Naive thymus-derived CD8-positive, alpha-beta T cell (primary cell): ENCODE measurements at regions not wholly inside any gene's neighbourhood (a gene's known extent, or its start where the extent isn't known, plus 50 kb on each side); places are given as distances from the start of the nearest gene placed in this dataset.

Experiments used
- ATAC-seq, 2 donors: fragments of 150-1000 bp; cut with Tn5 transposase in 1 of 2; sonication (Bioruptor Pico), chemical (Tn5 transposase) in 1 of 2; 1 replicate in 1 of 2; 2 replicates in 1 of 2; pipeline ENCODE4 v1.10.0; 2021; ENCODE audit warnings: mild to moderate bottlenecking in 2 of 2, moderate library complexity in 2 of 2
- POLR2A ChIA-PET: fragments of 350-600 bp; sonication (Branson Sonifier 250); formaldehyde crosslinking; loops from one replicate; lab custom pipeline; 2021; ENCODE audit warnings: antibody characterized with exemption; lab: Charles Lee
- DNase-seq, 10 donors: peaks; one replicate each; pipeline versions ENCODE4 v3.0.0 to v3.0.0-alpha.2; 2020 to 2022
- H3K27ac Mint-ChIP-seq, 10 donors: one replicate each; pipeline ENCODE4 v1.8.0; 2020 to 2022; ENCODE audit warnings: mild to moderate bottlenecking in 10 of 10, mixed read lengths in 10 of 10, moderate library complexity in 4 of 10, inconsistent platforms in 1 of 10
- H3K27me3 Mint-ChIP-seq, 5 donors: one replicate each; pipeline ENCODE4 v1.8.0; 2021 to 2022; ENCODE audit warnings: mixed read lengths in 5 of 5
- H3K36me3 Mint-ChIP-seq, 3 donors: one replicate each; pipeline ENCODE4 v1.8.0; 2020 to 2022; ENCODE audit warnings: mixed read lengths in 3 of 3, mild to moderate bottlenecking in 2 of 3, inconsistent platforms in 1 of 3
- H3K4me1 Mint-ChIP-seq, 4 donors: one replicate each; pipeline ENCODE4 v1.8.0; 2021 to 2022; ENCODE audit warnings: mixed read lengths in 4 of 4
- H3K4me3 Mint-ChIP-seq, 10 donors: one replicate each; pipeline ENCODE4 v1.8.0; 2020 to 2022; ENCODE audit warnings: mild to moderate bottlenecking in 10 of 10, mixed read lengths in 10 of 10, moderate library complexity in 6 of 10, inconsistent platforms in 1 of 10
- H3K9me3 Mint-ChIP-seq, 9 donors: one replicate each; pipeline ENCODE4 v1.8.0; 2020 to 2022; ENCODE audit warnings: mixed read lengths in 9 of 9, mild to moderate bottlenecking in 3 of 9, inconsistent platforms in 1 of 9, moderate library complexity in 1 of 9

DNA sequence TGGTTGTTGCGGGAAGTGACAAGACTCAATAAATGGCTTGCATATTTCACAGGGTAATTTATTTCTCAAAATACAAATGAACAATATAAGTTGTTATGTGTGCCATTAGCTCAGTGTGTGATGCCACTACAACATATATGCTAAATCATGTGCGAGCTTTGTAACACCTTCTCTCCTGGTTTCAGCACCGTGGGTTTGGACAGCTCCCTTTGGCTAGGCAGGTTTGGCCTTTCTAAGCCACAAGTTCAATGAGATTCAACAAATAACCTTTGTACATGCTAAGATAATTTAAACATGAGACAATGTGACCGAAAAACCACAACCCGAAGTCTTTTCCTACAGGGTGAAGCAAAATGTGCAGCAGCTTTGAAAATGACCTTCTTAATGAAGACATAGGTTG, 563.9 kb downstream of the TMEM114 start:
- Mint-ChIP-seq H3K4me1 (no peaks in the 10 kb centered on the region), H3K27me3 (peaks cover 0 to 2% (median 0%) of the 10 kb centered on the region in 5 donors), H3K36me3 (no peaks in the 10 kb centered on the region), H3K4me3 (no peak overlapping the region), H3K9me3 (peaks cover 0 to 26% (median 12%) of the 10 kb centered on the region in 9 donors), H3K27ac (no peak overlapping the region)
- ATAC-seq (no peak), DNase-seq (no peak)
- POLR2A ChIA-PET = no interaction called here

GRCh38 chr16:8023326-8023725, 567.0 kb downstream of the TMEM114 start:
- Mint-ChIP-seq H3K4me1 (no peaks in the 10 kb centered on the region), H3K36me3 (no peaks in the 10 kb centered on the region), H3K4me3 (no peak overlapping the region), H3K9me3 (peaks cover 0 to 28% (median 12%) of the 10 kb centered on the region in 9 donors), H3K27ac (no peak overlapping the region), H3K27me3 (peaks cover 0 to 2% (median 0%) of the 10 kb centered on the region in 5 donors)
- ATAC-seq (no peak), DNase-seq (no peak)
- POLR2A ChIA-PET = no interaction called here

- Mint-ChIP-seq H3K27ac (no peak overlapping the region), H3K9me3 (peaks cover 2 to 46% (median 10%) of the 10 kb centered on the region in 9 donors), H3K27me3 (no peaks in the 10 kb centered on the region), H3K4me3 (no peak overlapping the region), H3K36me3 (peaks cover 0 to 12% (median 0%) of the 10 kb centered on the region in 3 donors), H3K4me1 (no peaks in the 10 kb centered on the region)
- POLR2A ChIA-PET = no interaction called here
- no peak for DNase-seq
- no peak for ATAC-seq
These were observed 585.0 kb downstream of the TMEM114 start for GRCh38 chr16:8005096-8005860.

DNA sequence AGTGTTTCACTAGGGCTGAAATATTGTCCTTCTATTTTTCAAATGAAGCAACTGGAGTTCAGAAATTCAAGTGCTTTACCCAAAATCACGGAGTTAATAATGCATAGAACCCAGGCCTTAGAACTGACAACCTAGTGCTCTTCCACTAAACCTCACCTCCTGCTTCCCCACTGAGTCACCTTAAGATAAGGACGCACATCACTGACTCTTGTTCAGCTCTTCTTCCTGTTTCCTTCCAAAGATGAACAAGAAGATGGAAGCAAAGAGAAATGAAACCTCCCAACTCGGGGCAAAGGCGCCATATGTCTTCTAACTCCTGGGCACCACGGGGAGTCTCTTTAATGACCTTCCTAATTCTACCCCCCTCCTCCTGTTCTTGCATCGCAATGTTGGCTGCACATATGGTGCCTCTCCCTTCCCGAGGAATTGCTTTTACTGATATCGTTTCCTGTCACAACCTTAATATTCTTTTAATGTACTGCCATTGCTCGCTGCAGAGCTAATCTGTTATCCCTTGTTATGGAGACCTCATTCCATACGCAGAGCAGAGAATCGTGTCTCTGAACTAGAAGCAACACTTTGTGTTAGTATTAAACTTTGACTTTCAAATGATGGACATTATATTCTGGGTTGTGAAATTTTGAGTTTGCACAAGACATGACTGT, 591.4 kb downstream of the TMEM114 start:
- Mint-ChIP-seq H3K9me3 (peaks cover 7 to 52% (median 18%) of the 10 kb centered on the region in 9 donors), H3K27me3 (peaks cover 0 to 3% (median 0%) of the 10 kb centered on the region in 5 donors), H3K36me3 (peaks cover 0 to 8% (median 0%) of the 10 kb centered on the region in 3 donors), H3K4me3 (no peak overlapping the region), H3K27ac (no peak overlapping the region), H3K4me1 (no peaks in the 10 kb centered on the region)
- DNase-seq (no peak), ATAC-seq (no peak)
- POLR2A ChIA-PET = no interaction called here

DNA sequence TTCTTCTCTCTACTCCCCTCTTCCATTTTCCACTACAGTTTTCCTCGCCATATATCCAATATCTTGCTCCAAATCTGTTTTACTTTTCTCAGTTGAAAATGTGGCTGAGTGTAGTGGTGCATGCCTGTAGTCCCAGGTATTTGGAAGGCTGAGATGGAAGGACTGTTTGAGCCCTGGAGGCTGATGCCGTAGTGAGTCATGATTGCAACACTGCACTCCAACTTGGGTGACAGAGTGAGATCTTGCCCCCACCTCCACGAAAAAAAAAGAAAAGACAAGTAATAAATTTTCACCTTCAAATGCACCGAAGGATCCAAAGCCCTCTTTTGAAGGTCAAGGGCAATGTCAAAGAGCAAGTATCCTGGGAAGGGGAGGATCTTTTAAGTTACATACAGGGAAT, 592.3 kb downstream of the TMEM114 start:
- H3K36me3 Mint-ChIP-seq = peaks cover 0 to 8% (median 0%) of the 10 kb centered on the region in 3 donors
- POLR2A ChIA-PET = no interaction called here
- no peak overlapping the region for H3K27ac Mint-ChIP-seq
- DNase-seq (no peak), ATAC-seq (no peak)
- H3K4me3 Mint-ChIP-seq = no peak overlapping the region
- H3K4me1 Mint-ChIP-seq = no peaks in the 10 kb centered on the region
- H3K9me3 Mint-ChIP-seq = peaks cover 6 to 55% (median 18%) of the 10 kb centered on the region in 9 donors
- H3K27me3 Mint-ChIP-seq = peaks cover 0 to 3% (median 0%) of the 10 kb centered on the region in 5 donors

- peaks cover 0 to 42% (median 8%) of the 10 kb centered on the region in 9 donors for H3K9me3 Mint-ChIP-seq
- no peak overlapping the region for H3K4me3 Mint-ChIP-seq
- no peaks in the 10 kb centered on the region for H3K27me3 Mint-ChIP-seq
- peaks cover 0 to 8% (median 0%) of the 10 kb centered on the region in 3 donors for H3K36me3 Mint-ChIP-seq
- H3K4me1 Mint-ChIP-seq = no peaks in the 10 kb centered on the region
- POLR2A ChIA-PET = no interaction called here
- H3K27ac Mint-ChIP-seq = no peak overlapping the region
- no peak for DNase-seq
- no peak for ATAC-seq
These were observed 597.7 kb downstream of the TMEM114 start for GRCh38 chr16:7992616-7993015.

DNA sequence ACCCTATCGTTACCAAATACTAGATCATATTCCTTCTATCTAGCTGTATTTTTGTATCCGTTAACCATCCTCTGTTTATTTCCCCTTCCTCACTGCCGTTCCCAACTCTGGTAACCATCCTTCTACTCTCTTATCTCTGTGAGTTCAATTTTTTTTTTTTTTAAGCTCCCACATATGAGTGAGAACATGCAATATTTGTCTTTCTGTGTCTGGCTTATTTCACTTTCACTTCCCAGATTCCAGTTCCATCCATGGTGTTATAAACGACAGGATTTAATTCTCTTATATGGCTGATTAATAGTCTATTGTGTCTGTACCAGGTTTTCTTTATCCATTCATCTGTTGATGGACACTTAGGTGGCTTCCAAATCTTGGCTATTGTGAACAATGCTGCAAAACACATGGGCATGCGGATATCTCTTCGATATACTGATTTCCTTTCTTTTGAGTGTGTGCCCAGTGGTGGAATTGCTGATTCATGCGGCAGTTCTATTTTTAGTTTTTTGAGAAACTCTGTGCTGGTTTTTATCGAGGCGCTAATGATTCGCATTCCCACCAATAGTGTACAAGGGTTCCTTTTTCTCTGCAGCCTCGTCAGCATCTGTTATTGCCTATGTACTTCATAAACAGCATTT, 599.6 kb downstream of the TMEM114 start:
- Mint-ChIP-seq H3K27me3 (no peaks in the 10 kb centered on the region), H3K27ac (no peak overlapping the region), H3K4me3 (no peak overlapping the region), H3K36me3 (peaks cover 0 to 8% (median 0%) of the 10 kb centered on the region in 3 donors), H3K9me3 (peaks cover 0 to 44% (median 8%) of the 10 kb centered on the region in 9 donors), H3K4me1 (no peaks in the 10 kb centered on the region)
- POLR2A ChIA-PET = no interaction called here
- ATAC-seq = no peak
- no peak for DNase-seq

GRCh38 chr16:7983676-7984075, 606.6 kb downstream of the TMEM114 start:
- DNase-seq (no peak), ATAC-seq (no peak)
- POLR2A ChIA-PET = no interaction called here
- Mint-ChIP-seq H3K27me3 (peaks cover 0 to 1% (median 0%) of the 10 kb centered on the region in 5 donors), H3K4me3 (no peak overlapping the region), H3K4me1 (no peaks in the 10 kb centered on the region), H3K36me3 (peaks cover 0 to 4% (median 0%) of the 10 kb centered on the region in 3 donors), H3K9me3 (peaks cover 0 to 24% (median 5%) of the 10 kb centered on the region in 9 donors), H3K27ac (no peak overlapping the region)

DNA sequence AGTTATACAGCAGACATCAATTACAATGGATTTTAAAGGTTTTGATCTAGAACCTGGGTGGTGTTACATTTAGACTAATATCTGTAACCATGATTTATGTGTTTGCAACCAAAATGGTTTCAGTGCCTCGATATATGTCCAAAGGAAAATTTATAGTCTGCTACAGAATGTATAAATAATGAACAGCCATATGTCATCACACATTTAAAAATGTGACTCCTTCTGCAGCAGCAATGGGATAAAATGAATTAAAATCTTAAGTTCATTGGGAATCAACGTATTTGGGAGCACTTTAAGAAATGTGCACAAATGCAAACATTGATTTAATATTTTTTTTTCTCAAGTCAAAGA, 610.2 kb downstream of the TMEM114 start:
- DNase-seq = no peak
- no peak for ATAC-seq
- Mint-ChIP-seq H3K36me3 (no peaks in the 10 kb centered on the region), H3K4me3 (no peak overlapping the region), H3K27ac (no peak overlapping the region), H3K4me1 (no peaks in the 10 kb centered on the region), H3K9me3 (peaks cover 0 to 11% (median 3%) of the 10 kb centered on the region in 9 donors), H3K27me3 (no peaks in the 10 kb centered on the region)
- POLR2A ChIA-PET = no interaction called here

GRCh38 chr16:7979448-7980132, 610.7 kb downstream of the TMEM114 start:
- Mint-ChIP-seq H3K36me3 (no peaks in the 10 kb centered on the region), H3K4me3 (no peak overlapping the region), H3K27ac (no peak overlapping the region), H3K9me3 (peaks cover 0 to 14% (median 3%) of the 10 kb centered on the region in 9 donors), H3K27me3 (no peaks in the 10 kb centered on the region), H3K4me1 (no peaks in the 10 kb centered on the region)
- POLR2A ChIA-PET = no interaction called here
- ATAC-seq (no peak), DNase-seq (no peak)

GRCh38 chr16:7976563-7976962, 613.7 kb downstream of the TMEM114 start:
- DNase-seq (no peak), ATAC-seq (no peak)
- peaks cover 0 to 16% (median 6%) of the 10 kb centered on the region in 9 donors for H3K9me3 Mint-ChIP-seq

DNA sequence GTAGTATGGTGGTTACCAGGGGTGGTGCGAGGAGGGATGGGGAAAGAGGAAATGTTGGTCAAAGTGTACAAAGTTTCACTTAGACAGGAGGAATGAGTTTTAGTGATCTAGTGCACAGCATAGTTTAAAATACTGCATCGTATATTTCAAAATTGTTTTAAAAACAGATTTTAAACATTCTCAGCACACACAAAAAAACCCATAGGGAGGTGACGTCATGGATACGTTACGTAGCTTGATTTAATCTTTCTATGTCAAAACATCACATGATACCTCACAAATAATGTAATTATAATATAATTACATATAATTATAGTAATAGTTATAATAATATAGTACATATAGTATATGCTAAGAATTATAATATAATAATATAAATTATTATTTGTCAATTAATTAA, 614.2 kb downstream of the TMEM114 start:
- Mint-ChIP-seq H3K4me3 (no peak overlapping the region), H3K27ac (no peak overlapping the region), H3K9me3 (peaks cover 0 to 16% (median 3%) of the 10 kb centered on the region in 9 donors), H3K4me1 (no peaks in the 10 kb centered on the region), H3K36me3 (peaks cover 0 to 4% (median 0%) of the 10 kb centered on the region in 3 donors), H3K27me3 (no peaks in the 10 kb centered on the region)
- POLR2A ChIA-PET = interaction anchor here (0.8 kb wide), 1 partner anchor 35 kb away, joined by 3 read pairs; no protein-coding TSS in a partner anchor
- DNase-seq (no peak), ATAC-seq (no peak)

More at GRCh38 chr16:7976563-7976962, 613.7 kb downstream of the TMEM114 start:
- Mint-ChIP-seq H3K27me3 (no peaks in the 10 kb centered on the region), H3K27ac (no peak overlapping the region), H3K4me1 (no peaks in the 10 kb centered on the region), H3K4me3 (no peak overlapping the region), H3K36me3 (peaks cover 0 to 4% (median 0%) of the 10 kb centered on the region in 3 donors)
- POLR2A ChIA-PET = interaction anchor here (0.8 kb wide), 1 partner anchor 36 kb away, joined by 3 read pairs; no protein-coding TSS in a partner anchor
